Fibroblast of lung (primary cell): ENCODE measurements at regions not wholly inside any gene's neighbourhood (a gene's known extent, or its start where the extent isn't known, plus 50 kb on each side); places are given as distances from the start of the nearest gene placed in this dataset.

Source experiments
- DNase-seq, 2 donors: peaks; one replicate each; pipeline versions ENCODE4 v3.0.0 to v3.0.0-alpha.2; 2010; ENCODE audit warnings: low read depth in 2 of 2
- H2AFZ ChIP-seq: 2 replicates; pipeline ENCODE4 v1.5.1; 2012; ENCODE audit warnings: low read length, control low read depth, inconsistent platforms
- H3K27ac ChIP-seq: 2 replicates; pipeline ENCODE4 v1.5.1; 2011; ENCODE audit warnings: low read length, control low read depth; ENCODE audit not compliant: insufficient read depth
- H3K27me3 ChIP-seq: 2 replicates; pipeline ENCODE4 v1.5.1; 2011; ENCODE audit warnings: mild to moderate bottlenecking, low read length; ENCODE audit not compliant: control insufficient read depth, insufficient read depth
- H3K36me3 ChIP-seq: 2 replicates; pipeline ENCODE4 v1.5.1; 2011; ENCODE audit warnings: low read length; ENCODE audit not compliant: control insufficient read depth, insufficient read depth
- H3K4me1 ChIP-seq: 2 replicates; pipeline ENCODE4 v1.5.1; 2011; ENCODE audit warnings: low read length; ENCODE audit not compliant: control insufficient read depth, insufficient read depth; ENCODE audit errors: extremely low read depth
- H3K4me2 ChIP-seq: 2 replicates; pipeline ENCODE4 v1.5.1; 2011; ENCODE audit warnings: low read length, control low read depth; ENCODE audit not compliant: insufficient read depth; ENCODE audit errors: extremely low read depth
- H3K4me3 ChIP-seq, 4 experiments: fragments of 200-600 bp in 1 of 4; sonication (generic) in 1 of 4; replicated peaks in 1 of 4; 2 replicates each; pipeline ENCODE4 v1.5.1; 2011 to 2016; ENCODE audit warnings: low read length in 4 of 4, low read depth in 3 of 4, mild to moderate bottlenecking in 3 of 4, control low read depth in 2 of 4, inconsistent platforms in 1 of 4, mixed read lengths in 1 of 4; ENCODE audit not compliant: insufficient read depth in 1 of 4; ENCODE audit errors: control extremely low read depth in 1 of 4
- H3K79me2 ChIP-seq: 2 replicates; pipeline ENCODE4 v1.5.1; 2012; ENCODE audit warnings: mild to moderate bottlenecking, low read length, inconsistent platforms; ENCODE audit not compliant: control insufficient read depth, insufficient read depth
- H3K9ac ChIP-seq: 2 replicates; pipeline ENCODE4 v1.5.1; 2011; ENCODE audit warnings: mild to moderate bottlenecking, low read length, control low read depth; ENCODE audit not compliant: insufficient read depth
- H3K9me3 ChIP-seq: 2 replicates; pipeline ENCODE4 v1.5.1; 2012; ENCODE audit warnings: low read depth, low read length; ENCODE audit not compliant: control insufficient read depth, insufficient read depth
- H4K20me1 ChIP-seq: 2 replicates; pipeline ENCODE4 v1.5.1; 2011; ENCODE audit warnings: low read length; ENCODE audit not compliant: control insufficient read depth, insufficient read depth; ENCODE audit errors: extremely low read depth
- EZH2 ChIP-seq: IDR thresholded peaks from 2 replicates; pipeline ENCODE4 v1.5.1; 2012; ENCODE audit warnings: low read length, control low read depth, mild to moderate bottlenecking; ENCODE audit errors: missing control alignments
- TF ChIP-seq, protein P1 (sequence below), 2 donors: IDR thresholded peaks in 1 of 2; conservative IDR thresholded peaks in 1 of 2; 1 replicate in 1 of 2; 2 replicates in 1 of 2; pipeline ENCODE4 v1.5.1; 2011 to 2012; ENCODE audit warnings: low read length in 2 of 2, control low read depth in 1 of 2, inconsistent platforms in 1 of 2, low read depth in 1 of 2, mild to moderate bottlenecking in 1 of 2

DNA sequence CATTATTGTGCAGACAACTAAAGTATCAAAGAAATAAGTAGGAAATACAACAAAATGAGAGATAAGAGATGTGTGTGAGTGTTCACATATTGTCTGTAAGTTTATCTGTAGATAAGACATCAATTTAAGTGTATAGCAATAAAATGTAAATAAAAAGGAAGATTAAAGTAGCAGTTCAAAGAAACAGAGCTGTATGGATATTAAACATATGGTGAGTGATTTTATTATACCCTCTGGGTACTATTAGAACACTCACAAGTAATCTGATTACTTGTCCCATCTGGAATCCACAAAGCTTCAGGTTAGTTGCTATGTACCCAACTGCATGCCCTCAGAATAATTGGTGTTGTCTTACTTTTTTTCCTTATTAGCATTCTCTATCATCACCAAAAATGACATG lies 747.9 kb upstream of the ADGRL3 start:
- Histone ChIP-seq H4K20me1 (no peaks in the 10 kb centered on the region), H3K4me3 (no peak overlapping the region), H3K79me2 (no peaks in the 10 kb centered on the region), H3K36me3 (no peaks in the 10 kb centered on the region), H3K27ac (no peak overlapping the region), H3K9ac (no peak overlapping the region), H3K4me1 (no peaks in the 10 kb centered on the region), H3K9me3 (no peaks in the 10 kb centered on the region), H3K4me2 (no peak overlapping the region), H3K27me3 (no peaks in the 10 kb centered on the region), H2AFZ (no peak overlapping the region)
- TF ChIP-seq, protein P1, sequence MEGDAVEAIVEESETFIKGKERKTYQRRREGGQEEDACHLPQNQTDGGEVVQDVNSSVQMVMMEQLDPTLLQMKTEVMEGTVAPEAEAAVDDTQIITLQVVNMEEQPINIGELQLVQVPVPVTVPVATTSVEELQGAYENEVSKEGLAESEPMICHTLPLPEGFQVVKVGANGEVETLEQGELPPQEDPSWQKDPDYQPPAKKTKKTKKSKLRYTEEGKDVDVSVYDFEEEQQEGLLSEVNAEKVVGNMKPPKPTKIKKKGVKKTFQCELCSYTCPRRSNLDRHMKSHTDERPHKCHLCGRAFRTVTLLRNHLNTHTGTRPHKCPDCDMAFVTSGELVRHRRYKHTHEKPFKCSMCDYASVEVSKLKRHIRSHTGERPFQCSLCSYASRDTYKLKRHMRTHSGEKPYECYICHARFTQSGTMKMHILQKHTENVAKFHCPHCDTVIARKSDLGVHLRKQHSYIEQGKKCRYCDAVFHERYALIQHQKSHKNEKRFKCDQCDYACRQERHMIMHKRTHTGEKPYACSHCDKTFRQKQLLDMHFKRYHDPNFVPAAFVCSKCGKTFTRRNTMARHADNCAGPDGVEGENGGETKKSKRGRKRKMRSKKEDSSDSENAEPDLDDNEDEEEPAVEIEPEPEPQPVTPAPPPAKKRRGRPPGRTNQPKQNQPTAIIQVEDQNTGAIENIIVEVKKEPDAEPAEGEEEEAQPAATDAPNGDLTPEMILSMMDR (conservative IDR thresholded peaks at IDR 0.05 in 1 of 2, IDR thresholded peaks at IDR 0.05 in 1 of 2; ENCODE audit: low read depth in 1 of 2, low read length in 2 of 2): no peak
- TF ChIP-seq EZH2: no peak
- DNase-seq: no peak

DNA sequence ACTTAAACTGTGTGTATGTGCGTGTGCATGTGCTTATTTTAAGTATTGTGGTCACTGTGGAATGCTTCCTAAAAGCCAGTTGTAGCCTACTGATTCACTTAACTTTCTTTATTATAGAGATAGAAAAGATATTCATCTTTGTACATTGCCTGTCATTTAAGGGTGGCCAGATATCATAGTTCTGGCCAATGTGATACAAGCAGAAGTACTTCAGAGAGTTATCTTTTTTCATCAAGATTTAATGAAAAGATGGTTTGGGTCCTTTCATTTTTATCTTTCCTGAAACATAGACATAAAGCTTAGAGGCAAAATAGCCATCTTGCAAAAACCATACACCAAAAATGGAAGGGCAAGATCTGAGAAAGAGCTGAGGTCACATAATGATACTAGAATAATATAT lies 744.7 kb upstream of the ADGRL3 start:
- no peaks in the 10 kb centered on the region for H3K9me3 ChIP-seq
- no peaks in the 10 kb centered on the region for H3K79me2 ChIP-seq
- no peaks in the 10 kb centered on the region for H3K36me3 ChIP-seq
- no peak overlapping the region for H3K4me3 ChIP-seq
- no peaks in the 10 kb centered on the region for H3K27me3 ChIP-seq
- no peaks in the 10 kb centered on the region for H4K20me1 ChIP-seq
- H3K4me2 ChIP-seq: no peak overlapping the region
- H3K27ac ChIP-seq: no peak overlapping the region
- TF ChIP-seq EZH2: no peak
- TF ChIP-seq, protein P1 (conservative IDR thresholded peaks at IDR 0.05 in 1 of 2, IDR thresholded peaks at IDR 0.05 in 1 of 2; ENCODE audit: low read depth in 1 of 2, low read length in 2 of 2): no peak
- no peak overlapping the region for H3K9ac ChIP-seq
- no peak overlapping the region for H2AFZ ChIP-seq
- DNase-seq: no peak
- no peaks in the 10 kb centered on the region for H3K4me1 ChIP-seq

DNA sequence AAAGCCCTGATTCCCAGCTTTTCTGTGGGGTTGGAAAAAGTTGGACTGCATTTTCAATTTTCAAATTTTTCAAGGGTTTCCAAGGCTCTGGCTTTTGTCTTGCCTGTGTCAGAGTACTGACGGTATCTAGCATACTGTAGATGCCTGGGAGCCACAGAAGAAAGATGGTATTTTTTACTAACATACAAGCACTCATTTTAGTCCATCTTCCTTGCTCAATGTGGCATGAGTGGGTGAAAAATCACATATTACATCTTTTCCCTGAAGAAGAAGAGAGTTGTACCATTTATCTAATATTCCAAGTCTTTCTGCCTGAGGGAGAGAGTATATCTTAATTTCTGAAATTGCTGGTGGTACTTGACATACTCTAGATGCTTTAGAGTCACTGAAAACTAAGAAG lies 738.6 kb upstream of the ADGRL3 start:
- DNase-seq: no peak
- Histone ChIP-seq H3K4me2 (no peak overlapping the region), H3K27ac (no peak overlapping the region), H3K4me3 (no peak overlapping the region), H3K79me2 (no peaks in the 10 kb centered on the region), H3K36me3 (no peaks in the 10 kb centered on the region), H4K20me1 (no peaks in the 10 kb centered on the region), H3K9me3 (no peaks in the 10 kb centered on the region), H3K9ac (no peak overlapping the region), H3K27me3 (no peaks in the 10 kb centered on the region), H2AFZ (no peak overlapping the region), H3K4me1 (no peaks in the 10 kb centered on the region)
- TF ChIP-seq, protein P1 (conservative IDR thresholded peaks at IDR 0.05 in 1 of 2, IDR thresholded peaks at IDR 0.05 in 1 of 2; ENCODE audit: low read depth in 1 of 2, low read length in 2 of 2): no peak
- no peak for TF ChIP-seq EZH2
